T-helper 17 cell (primary cell): ENCODE measurements at regions not wholly inside any gene's neighbourhood (a gene's known extent, or its start where the extent isn't known, plus 50 kb on each side); places are given as distances from the start of the nearest gene placed in this dataset.
A peak's percentile ranks its signal among the peaks of the same experiment; 100 is the strongest.

Experiments
- ATAC-seq: fragments of 150-1000 bp; cut with Tn5 transposase; 2 replicates; pipeline ENCODE4 v1.10.0; 2021; ENCODE audit warnings: mild to moderate bottlenecking, moderate library complexity
- DNase-seq, 3 donors: peaks; one replicate each; pipeline versions ENCODE4 v3.0.0 to v3.0.0-alpha.2; 2020 to 2021
- H3K9me3 ChIP-seq: one replicate; pipeline ENCODE4 v1.7.0; 2013; ENCODE audit warnings: low read length, mild to moderate bottlenecking; ENCODE audit not compliant: control insufficient read depth, poor library complexity, severe bottlenecking
- H3K27ac Mint-ChIP-seq: one replicate; pipeline ENCODE4 v1.8.0; 2022; ENCODE audit warnings: mild to moderate bottlenecking, moderate library complexity, mixed read lengths
- H3K27me3 Mint-ChIP-seq: one replicate; pipeline ENCODE4 v1.8.0; 2022; ENCODE audit warnings: mixed read lengths
- H3K36me3 Mint-ChIP-seq: one replicate; pipeline ENCODE4 v1.8.0; 2022; ENCODE audit warnings: low read depth, mixed read lengths
- H3K4me1 Mint-ChIP-seq: one replicate; pipeline ENCODE4 v1.8.0; 2022; ENCODE audit warnings: mild to moderate bottlenecking, mixed read lengths
- H3K4me3 Mint-ChIP-seq: one replicate; pipeline ENCODE4 v1.8.0; 2022; ENCODE audit warnings: mild to moderate bottlenecking, moderate library complexity, mixed read lengths

DNA sequence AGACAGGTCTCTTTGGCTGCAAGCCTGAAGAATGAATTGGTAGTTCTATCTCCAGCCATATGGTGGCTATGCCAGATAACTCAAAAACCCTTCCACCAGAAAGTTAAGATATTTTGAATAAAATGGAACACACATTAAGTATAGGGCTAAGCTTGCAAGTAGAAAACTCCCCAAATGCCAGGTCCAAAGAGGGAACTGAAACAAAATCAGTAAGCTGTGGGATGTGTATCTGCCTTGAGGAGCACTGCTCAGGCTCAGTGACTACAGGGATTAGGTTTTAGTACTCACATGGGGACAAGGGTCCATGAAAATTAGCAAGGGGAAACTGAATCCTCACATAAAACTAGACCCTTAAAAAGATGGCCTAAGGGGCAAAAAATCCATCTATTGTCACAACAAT is 115.7 kb upstream of the PMFBP1 start:
- H3K27ac Mint-ChIP-seq = no peak overlapping the region
- no peaks in the 10 kb centered on the region for H3K27me3 Mint-ChIP-seq
- no peak for ATAC-seq
- no peaks in the 10 kb centered on the region for H3K36me3 Mint-ChIP-seq
- no peaks in the 10 kb centered on the region for H3K4me1 Mint-ChIP-seq
- no peaks in the 10 kb centered on the region for H3K9me3 ChIP-seq
- H3K4me3 Mint-ChIP-seq = no peak overlapping the region
- no peak for DNase-seq

DNA sequence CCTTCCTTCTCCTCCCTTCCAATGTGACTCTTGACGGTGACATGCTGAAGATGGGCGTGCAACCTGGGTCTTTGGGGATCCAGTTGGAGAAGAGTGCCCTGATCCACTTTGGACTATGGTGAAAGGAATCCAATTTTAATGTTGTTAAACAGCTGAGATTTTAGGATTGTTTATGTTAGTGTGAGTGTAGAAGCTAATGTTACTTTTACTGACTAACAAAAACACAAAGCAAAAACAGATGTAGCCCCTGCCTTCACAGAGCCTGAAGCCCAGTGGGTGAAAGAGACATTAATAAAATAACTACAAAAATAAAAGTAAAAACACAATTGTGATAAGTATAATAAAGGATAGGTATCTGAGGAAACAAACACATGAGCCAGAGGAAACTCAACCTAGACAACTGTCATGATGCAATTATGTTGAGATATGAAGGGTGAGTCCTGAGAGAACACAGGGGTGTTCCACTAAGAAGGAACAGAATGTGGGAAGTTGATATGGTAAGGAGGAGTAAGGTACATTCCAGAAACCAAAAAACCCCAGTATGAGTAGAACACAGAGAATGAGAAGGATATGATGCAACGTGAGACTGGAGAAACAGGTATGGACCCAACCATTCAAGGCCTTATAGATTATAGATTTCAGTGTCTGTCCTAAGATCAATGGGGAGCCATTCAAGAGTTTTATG is 115.1 kb upstream of the PMFBP1 start:
- Mint-ChIP-seq H3K27me3 (no peaks in the 10 kb centered on the region), H3K36me3 (no peaks in the 10 kb centered on the region), H3K4me3 (no peak overlapping the region), H3K27ac (no peak overlapping the region), H3K4me1 (no peaks in the 10 kb centered on the region)
- DNase-seq (no peak), ATAC-seq (no peak)
- no peaks in the 10 kb centered on the region for H3K9me3 ChIP-seq

- Mint-ChIP-seq H3K4me3 (no peak overlapping the region), H3K27ac (no peak overlapping the region), H3K27me3 (no peaks in the 10 kb centered on the region), H3K36me3 (no peaks in the 10 kb centered on the region), H3K4me1 (no peaks in the 10 kb centered on the region)
- no peaks in the 10 kb centered on the region for H3K9me3 ChIP-seq
- no peak for DNase-seq
- no peak for ATAC-seq
Observed at GRCh38 chr16:72285728-72286127, 113.8 kb upstream of the PMFBP1 start.

GRCh38 chr16:72285324-72285723 is 113.4 kb upstream of the PMFBP1 start:
- ATAC-seq (no peak), DNase-seq (no peak)
- no peaks in the 10 kb centered on the region for H3K4me1 Mint-ChIP-seq
- no peaks in the 10 kb centered on the region for H3K36me3 Mint-ChIP-seq
- H3K27ac Mint-ChIP-seq = no peak overlapping the region
- H3K4me3 Mint-ChIP-seq = no peak overlapping the region
- H3K9me3 ChIP-seq = no peaks in the 10 kb centered on the region
- H3K27me3 Mint-ChIP-seq = no peaks in the 10 kb centered on the region

DNA sequence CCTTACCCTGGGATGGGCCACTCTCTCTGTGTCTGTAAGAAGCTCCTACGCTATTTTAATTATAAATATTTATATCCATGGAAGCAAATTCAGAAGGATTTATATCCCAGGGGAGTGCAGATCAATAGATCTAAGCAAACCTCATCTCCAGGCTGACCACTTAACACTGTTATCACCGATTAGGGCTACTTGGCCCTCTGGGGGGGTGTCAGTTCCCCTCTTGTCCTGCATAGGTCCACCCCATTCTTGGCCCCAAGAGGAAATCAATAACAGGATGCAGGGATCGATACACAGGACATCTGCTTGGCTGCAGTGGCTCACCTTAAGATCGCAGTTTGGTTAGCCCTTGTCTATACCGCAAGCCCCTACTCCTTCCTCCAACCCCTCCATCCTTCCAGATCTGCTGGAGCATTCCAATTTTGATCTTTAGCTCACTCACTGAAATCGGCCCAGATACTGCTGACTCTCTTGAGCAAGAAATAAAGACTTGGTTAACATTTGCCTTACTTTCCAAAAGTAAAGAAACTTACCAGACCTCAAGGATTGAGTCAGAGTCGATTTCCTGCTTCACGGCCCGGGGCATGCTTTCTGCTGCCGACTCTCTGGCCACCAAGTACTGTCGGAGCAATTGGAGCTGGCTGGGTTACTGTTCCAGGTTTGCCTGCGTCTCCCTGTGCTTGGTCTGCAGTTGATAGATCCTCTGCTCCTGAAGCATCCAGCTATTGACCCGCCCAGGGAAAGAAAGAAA is 112.3 kb upstream of the PMFBP1 start:
- H3K9me3 ChIP-seq = no peaks in the 10 kb centered on the region
- H3K4me3 Mint-ChIP-seq = no peak overlapping the region
- peak overlapping the region; percentile 61 for H3K27ac Mint-ChIP-seq
- H3K4me1 Mint-ChIP-seq = no peaks in the 10 kb centered on the region
- H3K36me3 Mint-ChIP-seq = no peaks in the 10 kb centered on the region
- DNase-seq = no peak
- no peaks in the 10 kb centered on the region for H3K27me3 Mint-ChIP-seq
- ATAC-seq = no peak

DNA sequence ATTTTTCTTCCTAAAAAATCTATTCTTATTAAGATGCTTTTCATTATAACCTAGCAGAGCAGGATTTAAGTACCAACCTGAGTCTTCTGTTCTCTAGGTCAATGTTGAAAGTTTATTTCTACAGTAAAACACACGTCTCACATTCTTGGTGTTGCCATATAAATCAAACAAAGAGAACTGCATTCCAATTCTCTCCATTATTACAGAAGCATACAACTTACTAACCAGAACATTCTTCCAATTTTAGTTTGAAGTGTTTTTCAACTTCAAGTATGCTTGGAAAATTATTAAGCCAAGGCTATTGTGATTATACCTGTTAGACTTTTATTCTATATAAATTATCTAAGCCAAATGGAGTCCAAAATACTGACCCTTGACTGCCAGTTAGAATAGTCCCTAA is 110.4 kb upstream of the PMFBP1 start:
- DNase-seq (no peak), ATAC-seq (no peak)
- Mint-ChIP-seq H3K27me3 (no peaks in the 10 kb centered on the region), H3K27ac (no peak overlapping the region), H3K4me1 (peaks cover 2% of the 10 kb centered on the region), H3K36me3 (no peaks in the 10 kb centered on the region), H3K4me3 (no peak overlapping the region)
- H3K9me3 ChIP-seq = no peaks in the 10 kb centered on the region

DNA sequence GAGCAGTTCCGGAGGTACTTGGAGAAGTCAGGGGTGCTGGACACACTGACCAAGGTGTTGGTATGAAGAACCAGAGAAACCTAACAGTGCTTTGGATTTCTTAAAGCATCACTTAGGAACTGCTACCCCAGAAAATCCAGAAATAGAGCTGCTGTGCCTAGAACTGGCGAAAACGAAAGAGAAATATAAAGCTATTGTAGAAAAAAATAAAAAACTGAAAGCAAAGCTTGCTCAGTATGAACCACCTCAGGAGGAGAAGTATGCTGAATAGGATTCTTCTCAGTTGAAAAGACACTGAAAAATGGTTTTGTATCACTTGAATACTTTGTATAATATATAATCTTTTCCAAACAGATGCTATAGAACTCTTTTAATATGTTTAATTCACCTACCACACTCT is 106.3 kb upstream of the PMFBP1 start:
- DNase-seq = no peak
- H3K27me3 Mint-ChIP-seq = no peaks in the 10 kb centered on the region
- ATAC-seq = no peak
- no peak overlapping the region for H3K4me3 Mint-ChIP-seq
- peaks cover 2% of the 10 kb centered on the region for H3K36me3 Mint-ChIP-seq
- H3K27ac Mint-ChIP-seq = no peak overlapping the region
- no peaks in the 10 kb centered on the region for H3K9me3 ChIP-seq
- H3K4me1 Mint-ChIP-seq = peaks cover 2% of the 10 kb centered on the region

GRCh38 chr16:72277749-72278148 is 105.8 kb upstream of the PMFBP1 start:
- Mint-ChIP-seq H3K4me3 (no peak overlapping the region), H3K36me3 (peaks cover 2% of the 10 kb centered on the region), H3K27ac (no peak overlapping the region), H3K4me1 (peaks cover 2% of the 10 kb centered on the region), H3K27me3 (no peaks in the 10 kb centered on the region)
- ATAC-seq (no peak), DNase-seq (no peak)
- no peaks in the 10 kb centered on the region for H3K9me3 ChIP-seq

DNA sequence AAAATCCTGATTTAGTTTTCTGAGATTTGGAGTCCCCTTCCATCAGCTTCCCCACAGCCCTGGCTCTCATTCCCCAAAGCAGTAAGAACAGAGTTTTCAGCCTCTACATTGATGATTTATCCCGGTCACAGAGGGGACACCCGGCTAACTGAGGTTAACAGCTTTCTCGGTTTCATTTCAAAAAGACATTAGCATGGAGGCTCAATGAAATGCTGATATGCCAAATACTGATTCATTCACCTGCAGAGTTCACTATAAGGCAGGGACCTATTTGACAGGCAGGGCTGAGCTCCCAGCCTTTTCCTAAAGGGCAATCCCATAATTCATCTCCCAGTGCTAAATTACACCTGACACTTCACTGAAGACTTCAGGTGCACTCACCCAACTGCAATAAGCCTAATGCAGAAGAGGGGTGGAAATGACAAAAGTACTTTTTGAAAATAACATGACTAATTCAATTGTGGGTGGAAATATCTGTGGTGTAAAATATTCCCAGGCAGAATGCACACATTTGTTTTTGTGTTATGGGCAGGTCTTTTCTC is 99.8 kb upstream of the PMFBP1 start:
- no peak overlapping the region for H3K27ac Mint-ChIP-seq
- no peaks in the 10 kb centered on the region for H3K27me3 Mint-ChIP-seq

DNA sequence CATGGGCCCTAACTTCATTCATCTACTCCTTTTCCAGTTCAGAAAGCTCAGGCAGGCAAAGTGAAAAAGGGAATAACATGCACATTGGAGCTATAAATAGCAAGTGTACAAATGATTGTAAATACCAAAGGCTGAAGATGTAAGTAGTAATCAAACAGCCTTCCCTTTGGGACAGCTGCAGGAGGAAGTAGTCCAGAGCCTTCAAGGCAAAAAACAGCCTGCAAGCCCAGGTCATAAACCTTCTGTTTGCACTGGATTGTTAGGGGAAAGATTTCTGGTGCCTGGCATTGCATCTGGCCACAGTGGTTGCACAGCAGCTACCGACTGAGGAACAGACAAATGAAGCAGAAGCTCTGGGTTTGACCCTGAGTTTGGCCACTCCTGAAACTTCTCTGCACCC is 98.6 kb upstream of the PMFBP1 start:
- no peaks in the 10 kb centered on the region for H3K4me1 Mint-ChIP-seq
- no peaks in the 10 kb centered on the region for H3K9me3 ChIP-seq
- no peak overlapping the region for H3K27ac Mint-ChIP-seq
- no peak for ATAC-seq
- no peak overlapping the region for H3K4me3 Mint-ChIP-seq
- DNase-seq = no peak
- H3K36me3 Mint-ChIP-seq = peaks cover 2% of the 10 kb centered on the region
- H3K27me3 Mint-ChIP-seq = no peaks in the 10 kb centered on the region

More for the DNA sequence above, 99.8 kb upstream of the PMFBP1 start:
- Mint-ChIP-seq H3K4me3 (no peak overlapping the region), H3K4me1 (no peaks in the 10 kb centered on the region), H3K36me3 (peaks cover 2% of the 10 kb centered on the region)
- ATAC-seq = no peak
- no peaks in the 10 kb centered on the region for H3K9me3 ChIP-seq
- DNase-seq = no peak

DNA sequence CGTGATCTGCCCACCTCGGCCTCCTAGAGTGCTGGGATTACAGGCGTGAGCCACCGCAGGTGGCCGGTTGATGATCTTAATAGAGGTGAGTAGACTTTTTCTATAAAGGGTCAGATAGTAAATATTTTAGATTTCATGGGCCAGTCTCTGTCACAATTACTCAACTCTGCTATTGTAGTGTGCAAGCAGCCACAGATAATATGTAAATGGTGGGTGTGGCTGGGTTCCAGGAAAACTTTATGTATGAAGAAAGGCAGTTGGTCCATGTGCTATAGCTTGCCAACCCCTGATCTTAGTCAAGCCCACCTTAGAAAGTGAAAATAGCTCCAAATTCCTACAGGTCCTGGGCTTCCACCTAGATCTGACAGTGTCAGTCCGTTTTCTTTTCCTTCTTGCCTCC is 94.9 kb upstream of the PMFBP1 start:
- H3K4me1 Mint-ChIP-seq = no peaks in the 10 kb centered on the region
- no peak overlapping the region for H3K4me3 Mint-ChIP-seq
- ATAC-seq (no peak), DNase-seq (no peak)
- H3K9me3 ChIP-seq = no peaks in the 10 kb centered on the region
- no peaks in the 10 kb centered on the region for H3K36me3 Mint-ChIP-seq
- H3K27me3 Mint-ChIP-seq = no peaks in the 10 kb centered on the region
- H3K27ac Mint-ChIP-seq = no peak overlapping the region

DNA sequence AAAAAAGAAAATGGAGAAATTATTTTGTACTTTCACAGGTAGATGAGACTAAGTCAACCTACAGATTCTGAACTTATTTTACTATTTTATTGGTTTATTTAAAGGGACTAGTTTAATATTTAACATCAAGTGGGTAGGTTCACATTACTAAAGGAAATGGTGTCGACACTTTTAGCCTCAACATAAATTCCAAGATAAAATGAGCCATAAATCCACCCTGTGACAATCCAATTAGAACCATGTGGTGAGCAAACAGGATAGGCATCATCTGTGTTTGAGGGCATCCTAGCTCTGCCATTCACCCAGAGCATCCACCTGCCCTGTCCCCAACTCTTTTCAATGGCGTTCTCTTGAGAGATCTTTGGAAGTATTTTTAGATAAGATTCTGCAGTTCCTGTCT is 92.8 kb upstream of the PMFBP1 start:
- Mint-ChIP-seq H3K4me3 (no peak overlapping the region), H3K36me3 (no peaks in the 10 kb centered on the region), H3K27me3 (no peaks in the 10 kb centered on the region), H3K27ac (no peak overlapping the region), H3K4me1 (no peaks in the 10 kb centered on the region)
- DNase-seq (no peak), ATAC-seq (no peak)
- H3K9me3 ChIP-seq = no peaks in the 10 kb centered on the region

- ATAC-seq (no peak), DNase-seq (no peak)
- no peaks in the 10 kb centered on the region for H3K9me3 ChIP-seq
- no peaks in the 10 kb centered on the region for H3K4me1 Mint-ChIP-seq
- no peak overlapping the region for H3K27ac Mint-ChIP-seq
- H3K36me3 Mint-ChIP-seq = no peaks in the 10 kb centered on the region
- no peak overlapping the region for H3K4me3 Mint-ChIP-seq
- H3K27me3 Mint-ChIP-seq = no peaks in the 10 kb centered on the region
Observed at GRCh38 chr16:72262711-72263110, 90.8 kb upstream of the PMFBP1 start.

GRCh38 chr16:72261127-72261526 is 89.2 kb upstream of the PMFBP1 start:
- Mint-ChIP-seq H3K4me3 (no peak overlapping the region), H3K27ac (no peak overlapping the region), H3K27me3 (no peaks in the 10 kb centered on the region), H3K36me3 (no peaks in the 10 kb centered on the region), H3K4me1 (no peaks in the 10 kb centered on the region)
- H3K9me3 ChIP-seq = no peaks in the 10 kb centered on the region
- DNase-seq (no peak), ATAC-seq (no peak)
